DND-41 (cell line): ENCODE measurements at regions not wholly inside any gene's neighbourhood (a gene's known extent, or its start where the extent isn't known, plus 50 kb on each side); places are given as distances from the start of the nearest gene placed in this dataset.

Experiments
- ATAC-seq: fragments of 200-7000 bp; cut with Tn5 transposase; 3 replicates; pipeline ENCODE4 v1.9.1; 2021; ENCODE audit warnings: low read depth; ENCODE audit not compliant: insufficient read depth
- DNase-seq: peaks from one replicate; pipeline ENCODE4 v3.0.0-alpha.2; 2020
- H2AFZ ChIP-seq: 2 replicates; pipeline ENCODE4 v1.6.0; 2012; ENCODE audit warnings: low read depth, low read length
- H3K27ac ChIP-seq: 2 replicates; pipeline ENCODE4 v1.5.1; 2012; ENCODE audit warnings: low read length, inconsistent platforms
- H3K27me3 ChIP-seq: fragments of 200-600 bp; sonication (generic); 2 replicates; pipeline ENCODE4 v1.6.0; 2012; ENCODE audit warnings: low read length, mild to moderate bottlenecking, inconsistent platforms; ENCODE audit not compliant: insufficient read depth, poor library complexity
- H3K36me3 ChIP-seq: 2 replicates; pipeline ENCODE4 v1.5.1; 2012; ENCODE audit warnings: low read length, inconsistent platforms; ENCODE audit not compliant: insufficient read depth
- H3K4me1 ChIP-seq: 2 replicates; pipeline ENCODE4 v1.5.1; 2012; ENCODE audit warnings: mild to moderate bottlenecking, low read length; ENCODE audit not compliant: insufficient read depth
- H3K4me2 ChIP-seq: 2 replicates; pipeline ENCODE4 v1.6.0; 2012; ENCODE audit warnings: mild to moderate bottlenecking, moderate library complexity, low read length, inconsistent platforms; ENCODE audit not compliant: insufficient read depth
- H3K4me3 ChIP-seq, 2 experiments: fragments of 200-600 bp in 1 of 2; shearing (Covaris generic) in 1 of 2; 2 replicates each; pipeline ENCODE4 v1.5.1; 2012 to 2016; ENCODE audit warnings: inconsistent platforms in 2 of 2, low read length in 2 of 2, mild to moderate bottlenecking in 2 of 2, low read depth in 1 of 2, moderate library complexity in 1 of 2
- H3K79me2 ChIP-seq: 2 replicates; pipeline ENCODE4 v1.6.0; 2012; ENCODE audit warnings: low read length, inconsistent platforms; ENCODE audit not compliant: insufficient read depth
- H3K9ac ChIP-seq: 2 replicates; pipeline ENCODE4 v1.6.0; 2012; ENCODE audit warnings: low read depth, mild to moderate bottlenecking, inconsistent platforms, low read length, moderate library complexity
- H3K9me3 ChIP-seq: 2 replicates; pipeline ENCODE4 v1.5.1; 2012; ENCODE audit warnings: low read length, moderate library complexity, mild to moderate bottlenecking, inconsistent platforms; ENCODE audit not compliant: insufficient read depth, severe bottlenecking
- H4K20me1 ChIP-seq: 2 replicates; pipeline ENCODE4 v1.6.0; 2012; ENCODE audit warnings: low read length; ENCODE audit not compliant: insufficient read depth
- EZH2 ChIP-seq: IDR thresholded peaks from 3 replicates; pipeline ENCODE4 v1.6.1; 2012; ENCODE audit warnings: borderline replicate concordance, low read depth, mild to moderate bottlenecking, moderate library complexity, low read length, inconsistent platforms; ENCODE audit not compliant: severe bottlenecking
- TF ChIP-seq, protein P1 (sequence below): IDR thresholded peaks from 2 replicates; pipeline ENCODE4 v1.5.1; 2012; ENCODE audit warnings: borderline replicate concordance, low read length, moderate library complexity, mild to moderate bottlenecking; ENCODE audit not compliant: poor library complexity, severe bottlenecking; ENCODE audit errors: extremely low read depth

DNA sequence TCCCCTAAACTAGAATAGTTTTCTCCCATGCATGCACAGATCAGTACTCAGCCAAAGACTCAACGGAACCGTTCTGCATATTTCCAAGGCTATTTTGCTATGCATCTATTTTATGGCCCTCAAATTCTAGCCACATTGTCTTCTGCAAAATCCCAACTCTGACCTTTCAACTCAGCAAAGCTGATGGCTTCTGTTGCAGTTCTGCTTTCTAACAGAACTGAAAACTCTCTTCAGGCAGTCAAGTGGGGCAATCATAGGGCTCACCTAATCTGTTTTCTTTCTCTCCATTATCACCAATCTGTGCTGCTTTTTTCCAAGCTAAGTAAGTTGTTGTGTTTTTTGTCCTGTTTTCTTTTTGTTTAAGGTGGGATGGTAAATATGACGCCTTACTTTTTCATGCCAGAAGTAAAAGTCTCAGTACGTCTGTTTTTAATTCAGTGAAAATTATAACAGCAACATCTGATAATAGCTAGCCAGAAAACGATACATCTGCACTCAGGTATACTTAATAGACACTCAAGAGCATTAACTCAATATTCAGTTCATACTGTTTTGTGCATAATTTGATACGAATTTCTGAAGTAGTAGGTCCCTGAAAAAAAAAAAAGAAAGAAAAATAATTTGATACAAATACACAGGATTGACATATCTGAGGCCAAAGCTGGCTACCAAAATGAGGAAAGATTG, 454.3 kb downstream of the TLE1 start:
- DNase-seq (no peak), ATAC-seq (no peak)
- Histone ChIP-seq H3K4me3 (no peak overlapping the region), H3K79me2 (no peaks in the 10 kb centered on the region), H3K36me3 (no peaks in the 10 kb centered on the region), H3K27ac (no peak overlapping the region), H3K4me1 (no peaks in the 10 kb centered on the region), H4K20me1 (no peaks in the 10 kb centered on the region), H2AFZ (no peak overlapping the region), H3K27me3 (no peaks in the 10 kb centered on the region), H3K9me3 (no peaks in the 10 kb centered on the region), H3K9ac (no peak overlapping the region), H3K4me2 (no peak overlapping the region)
- no peak for TF ChIP-seq EZH2
- TF ChIP-seq, protein P1, sequence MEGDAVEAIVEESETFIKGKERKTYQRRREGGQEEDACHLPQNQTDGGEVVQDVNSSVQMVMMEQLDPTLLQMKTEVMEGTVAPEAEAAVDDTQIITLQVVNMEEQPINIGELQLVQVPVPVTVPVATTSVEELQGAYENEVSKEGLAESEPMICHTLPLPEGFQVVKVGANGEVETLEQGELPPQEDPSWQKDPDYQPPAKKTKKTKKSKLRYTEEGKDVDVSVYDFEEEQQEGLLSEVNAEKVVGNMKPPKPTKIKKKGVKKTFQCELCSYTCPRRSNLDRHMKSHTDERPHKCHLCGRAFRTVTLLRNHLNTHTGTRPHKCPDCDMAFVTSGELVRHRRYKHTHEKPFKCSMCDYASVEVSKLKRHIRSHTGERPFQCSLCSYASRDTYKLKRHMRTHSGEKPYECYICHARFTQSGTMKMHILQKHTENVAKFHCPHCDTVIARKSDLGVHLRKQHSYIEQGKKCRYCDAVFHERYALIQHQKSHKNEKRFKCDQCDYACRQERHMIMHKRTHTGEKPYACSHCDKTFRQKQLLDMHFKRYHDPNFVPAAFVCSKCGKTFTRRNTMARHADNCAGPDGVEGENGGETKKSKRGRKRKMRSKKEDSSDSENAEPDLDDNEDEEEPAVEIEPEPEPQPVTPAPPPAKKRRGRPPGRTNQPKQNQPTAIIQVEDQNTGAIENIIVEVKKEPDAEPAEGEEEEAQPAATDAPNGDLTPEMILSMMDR: no peak

DNA sequence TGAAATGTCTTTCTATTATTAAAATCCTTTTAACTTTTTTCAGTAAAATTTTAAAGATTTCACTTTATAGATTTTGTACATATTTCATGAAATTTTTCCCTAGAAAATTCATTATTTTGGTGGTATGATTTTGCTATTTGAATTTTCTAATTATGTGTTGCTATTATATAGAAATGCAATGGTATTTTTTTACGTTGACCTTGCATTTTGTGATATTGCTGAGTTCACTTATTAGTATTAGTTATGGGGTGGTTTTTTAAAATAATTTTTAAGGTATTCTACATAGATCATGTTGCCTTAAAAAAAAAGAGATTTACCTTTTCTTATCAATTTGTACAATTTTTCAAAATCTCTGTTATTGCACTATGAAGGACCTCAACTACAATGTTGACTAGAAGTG, 458.3 kb downstream of the TLE1 start:
- ATAC-seq (no peak), DNase-seq (no peak)
- Histone ChIP-seq H3K9me3 (no peaks in the 10 kb centered on the region), H3K27ac (no peak overlapping the region), H2AFZ (no peak overlapping the region), H3K27me3 (no peaks in the 10 kb centered on the region), H4K20me1 (no peaks in the 10 kb centered on the region), H3K36me3 (no peaks in the 10 kb centered on the region), H3K9ac (no peak overlapping the region), H3K4me3 (no peak overlapping the region), H3K4me1 (no peaks in the 10 kb centered on the region), H3K79me2 (no peaks in the 10 kb centered on the region), H3K4me2 (no peak overlapping the region)
- TF ChIP-seq EZH2: no peak
- TF ChIP-seq, protein P1: no peak

DNA sequence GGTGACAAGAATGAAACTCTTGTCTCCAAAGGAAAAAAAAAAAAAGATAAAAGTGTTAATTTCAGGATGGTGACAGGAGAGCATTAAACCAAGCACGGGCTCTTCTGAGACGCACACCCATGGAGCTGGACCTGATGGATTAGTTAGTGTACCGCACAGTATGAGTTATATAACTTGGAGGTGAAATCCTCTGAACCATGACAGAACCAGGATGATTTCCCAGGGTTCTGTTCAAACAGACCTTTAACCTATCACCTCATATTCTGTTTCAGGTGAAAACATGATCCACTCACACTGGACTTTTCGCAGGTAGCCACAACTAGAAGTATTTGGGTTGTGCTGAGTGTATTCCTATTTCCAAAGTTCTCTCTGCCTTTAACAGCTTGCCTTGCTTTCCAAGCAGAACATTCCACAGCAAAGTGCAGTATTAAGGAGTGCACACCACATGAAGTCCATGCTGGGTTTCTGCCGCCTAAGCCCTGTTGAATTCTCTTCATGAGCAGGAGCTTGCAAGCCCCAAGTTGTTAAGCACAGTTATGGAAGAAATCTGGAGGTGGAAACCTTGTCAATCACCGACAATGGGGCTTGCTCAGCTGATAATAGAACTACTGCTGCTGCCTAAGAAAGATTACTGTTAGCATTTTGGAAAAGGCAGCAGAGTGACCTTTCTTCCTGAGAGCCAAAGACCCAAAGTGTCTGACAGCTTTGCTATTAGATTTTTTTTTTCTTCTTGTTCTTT, 461.7 kb downstream of the TLE1 start:
- Histone ChIP-seq H3K27me3 (no peaks in the 10 kb centered on the region), H3K9ac (no peak overlapping the region), H3K27ac (no peak overlapping the region), H3K36me3 (no peaks in the 10 kb centered on the region), H2AFZ (no peak overlapping the region), H3K4me2 (no peak overlapping the region), H4K20me1 (no peaks in the 10 kb centered on the region), H3K79me2 (no peaks in the 10 kb centered on the region), H3K4me1 (peaks cover 19% of the 10 kb centered on the region), H3K9me3 (no peaks in the 10 kb centered on the region), H3K4me3 (no peak overlapping the region)
- DNase-seq (no peak), ATAC-seq (no peak)
- TF ChIP-seq, protein P1: no peak
- no peak for TF ChIP-seq EZH2
